ENCODE measurements at regions not wholly inside any gene's neighbourhood (a gene's known extent, or its start where the extent isn't known, plus 50 kb on each side); places are given as distances from the start of the nearest gene placed in this dataset.
"Not testable (repeated sequence)": the region's sequence is repeated elsewhere in the genome, so short reads cannot be mapped to it uniquely, and the experiment has no call there.

GRCh38 chr20:22691369-22692118 lies 107.2 kb upstream of the FOXA2 start:
- DNase-seq, result peak; percentile 73

DNA sequence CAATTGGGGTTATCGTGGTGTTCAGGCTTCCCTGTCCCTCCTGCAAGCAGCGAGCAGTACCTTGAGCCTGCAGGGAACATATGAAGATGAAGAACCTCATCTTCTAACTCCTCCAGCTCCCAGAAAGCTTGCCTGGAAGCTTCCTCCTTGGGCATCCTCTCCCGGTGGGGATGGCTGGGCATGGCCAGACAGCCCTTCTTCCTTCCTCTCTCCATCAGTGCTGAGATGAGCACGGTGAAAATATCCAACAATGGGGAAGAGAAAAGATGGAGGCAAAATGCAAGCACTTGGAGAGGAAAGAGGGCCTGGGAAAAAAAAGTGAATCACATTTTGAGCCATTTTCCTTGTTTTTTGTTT lies 107.7 kb upstream of the FOXA2 start:
- DNase-seq, result no peak

DNA sequence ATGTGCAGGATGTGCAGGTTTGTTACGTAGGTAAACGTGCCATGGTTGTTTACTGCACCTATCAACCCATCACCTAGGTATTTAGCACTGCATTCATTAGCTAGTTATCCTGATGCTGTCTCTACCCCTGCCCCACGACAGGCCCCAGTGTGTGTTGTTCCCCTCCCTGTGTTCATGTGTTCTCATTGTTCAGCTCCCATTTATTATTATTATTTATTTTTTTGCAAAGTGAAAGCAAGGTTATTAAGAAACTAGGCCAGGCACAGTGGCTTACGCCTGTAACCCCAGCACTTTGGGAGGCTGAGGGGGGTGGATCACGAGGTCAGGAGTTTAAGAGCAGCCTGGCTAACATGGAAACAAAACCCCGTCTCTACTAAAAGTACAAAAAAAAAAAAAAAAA lies 108.2 kb upstream of the FOXA2 start:
- not testable (repeated sequence) for DNase-seq

DNA sequence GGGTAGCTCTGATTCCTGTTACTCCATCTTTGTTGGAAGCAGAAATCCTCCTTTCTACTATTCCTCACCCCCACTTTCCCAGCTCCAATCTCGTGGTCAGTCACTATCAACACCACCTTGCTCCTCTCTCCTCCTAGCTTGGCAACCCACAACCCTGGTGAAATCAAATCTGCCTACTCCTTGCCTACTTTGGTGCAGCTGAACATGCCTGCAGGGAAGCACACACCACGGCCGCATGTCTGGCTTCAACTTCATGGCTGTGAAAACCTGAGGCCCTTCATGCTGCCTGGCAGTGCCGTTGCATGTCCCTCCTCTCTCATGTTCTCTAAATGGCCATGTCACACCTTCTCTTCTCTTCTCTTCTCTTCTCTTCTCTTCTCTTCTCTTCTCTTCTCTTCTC lies 112.4 kb upstream of the FOXA2 start:
- no peak for DNase-seq

DNA sequence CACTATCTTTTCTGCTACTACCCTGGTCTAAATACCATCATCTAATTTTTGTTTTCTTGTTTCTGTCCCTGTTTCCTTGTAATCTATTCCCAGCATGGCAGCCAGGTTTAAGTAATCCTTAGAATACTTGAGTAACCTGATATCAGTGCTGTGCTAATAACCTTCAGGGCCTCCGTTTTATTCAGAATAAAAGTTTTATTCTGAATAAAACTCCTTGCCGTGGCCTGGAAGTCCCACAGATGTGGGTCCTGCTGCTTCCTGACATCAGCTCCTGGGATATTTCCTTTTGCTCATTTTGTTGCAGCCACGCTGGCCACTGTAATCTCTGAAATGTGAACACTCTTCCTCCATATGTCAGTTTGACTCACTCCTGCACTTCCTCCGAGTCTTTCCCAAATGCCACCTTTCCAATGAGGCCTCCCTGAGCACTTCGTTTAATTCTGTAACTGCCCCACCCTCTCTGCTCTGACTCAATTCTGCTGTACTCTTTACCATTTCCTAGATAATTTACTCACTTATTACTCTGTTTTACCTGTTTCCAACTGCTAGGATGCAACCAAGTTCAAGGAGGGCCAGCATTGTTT lies 114.0 kb upstream of the FOXA2 start:
- DNase-seq, result no peak

- DNase-seq, result no peak
Observed at GRCh38 chr20:22699396-22699795, 115.0 kb upstream of the FOXA2 start.

DNA sequence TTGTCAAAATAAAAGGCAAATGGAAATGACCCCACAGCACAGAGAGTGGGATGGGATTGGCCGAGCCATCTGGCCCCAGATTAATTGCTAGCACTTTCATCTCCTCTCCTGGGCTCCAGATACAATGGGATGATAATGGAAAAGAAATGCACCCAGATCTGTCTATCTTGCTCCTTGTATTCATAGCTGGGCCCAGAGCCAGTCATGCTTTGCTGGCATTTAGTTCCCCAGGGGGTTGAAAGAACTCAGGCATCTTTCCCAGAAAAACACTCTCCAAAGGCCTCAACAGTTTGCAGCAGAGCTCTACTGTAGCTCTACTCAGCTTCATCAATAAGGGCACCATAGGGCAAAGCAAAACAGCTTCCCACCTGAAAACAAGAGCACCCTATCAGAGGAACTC lies 116.0 kb upstream of the FOXA2 start:
- DNase-seq, result no peak

DNA sequence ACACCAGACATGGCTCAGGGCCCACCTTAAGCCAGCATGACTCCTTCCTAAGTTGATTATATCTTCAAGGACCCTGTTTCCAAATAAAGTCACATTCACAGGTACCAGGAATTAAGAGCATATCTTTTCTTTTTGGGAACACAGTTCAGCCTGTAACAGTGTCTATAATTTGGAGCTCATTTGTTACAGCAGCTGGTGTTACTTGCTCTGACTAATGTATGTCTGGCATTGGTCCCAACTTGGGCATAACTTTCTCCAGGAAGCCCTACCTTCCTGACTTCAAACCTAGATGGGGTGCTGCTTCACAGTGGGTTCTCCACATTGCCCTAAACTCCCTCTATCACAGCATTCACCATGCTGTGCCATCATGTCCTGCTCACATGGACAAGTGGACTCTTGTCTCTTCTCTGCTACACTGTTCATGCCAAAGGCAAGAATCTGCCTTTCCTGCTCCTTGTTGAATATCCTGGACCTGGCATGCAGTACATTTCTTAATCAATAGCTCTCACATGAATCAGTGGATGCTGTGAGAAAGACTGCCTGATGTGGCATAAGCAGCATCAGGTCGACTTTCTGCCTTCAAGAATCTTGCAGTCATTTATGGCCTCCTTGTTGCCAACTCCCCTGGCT lies 117.4 kb upstream of the FOXA2 start:
- no peak for DNase-seq

GRCh38 chr20:22703843-22704242 lies 119.5 kb upstream of the FOXA2 start:
- DNase-seq, result no peak

DNA sequence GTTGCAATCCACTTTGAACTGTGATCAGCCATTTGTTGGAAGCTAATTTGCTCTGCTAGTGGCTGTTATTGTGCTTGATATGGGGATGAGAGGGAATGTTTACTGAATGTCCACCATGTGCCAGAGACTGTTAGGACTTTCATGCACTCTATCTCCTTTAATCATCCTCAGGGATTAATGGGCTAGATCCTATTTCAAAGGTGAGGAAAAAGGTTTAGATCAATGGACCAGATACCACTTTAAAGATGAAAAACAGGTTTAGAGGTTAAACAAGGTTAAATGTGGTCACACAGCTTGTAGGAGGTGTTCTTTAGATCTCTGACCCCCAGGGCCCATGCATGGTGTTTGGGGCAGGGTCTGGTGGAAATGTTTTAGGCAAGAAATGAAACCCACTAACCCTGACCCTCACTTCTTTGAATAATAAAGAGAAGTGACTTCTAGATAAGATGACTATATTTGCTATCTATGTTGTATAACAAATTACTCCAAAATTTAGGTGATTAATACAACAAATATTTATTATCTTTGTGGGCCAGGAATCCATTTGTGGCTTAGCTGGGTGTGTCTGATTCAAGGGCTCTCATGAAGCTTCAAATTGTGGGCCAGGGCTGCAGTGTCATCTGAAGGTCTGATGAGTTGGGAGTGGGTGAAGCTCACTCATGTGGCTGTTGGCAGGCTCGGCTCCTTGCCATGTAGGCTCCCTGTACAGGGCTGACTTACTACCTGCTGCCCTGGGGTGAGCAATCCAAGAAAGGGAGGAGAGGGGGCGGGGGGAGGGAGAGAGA lies 127.8 kb upstream of the FOXA2 start:
- DNase-seq, result no peak

DNA sequence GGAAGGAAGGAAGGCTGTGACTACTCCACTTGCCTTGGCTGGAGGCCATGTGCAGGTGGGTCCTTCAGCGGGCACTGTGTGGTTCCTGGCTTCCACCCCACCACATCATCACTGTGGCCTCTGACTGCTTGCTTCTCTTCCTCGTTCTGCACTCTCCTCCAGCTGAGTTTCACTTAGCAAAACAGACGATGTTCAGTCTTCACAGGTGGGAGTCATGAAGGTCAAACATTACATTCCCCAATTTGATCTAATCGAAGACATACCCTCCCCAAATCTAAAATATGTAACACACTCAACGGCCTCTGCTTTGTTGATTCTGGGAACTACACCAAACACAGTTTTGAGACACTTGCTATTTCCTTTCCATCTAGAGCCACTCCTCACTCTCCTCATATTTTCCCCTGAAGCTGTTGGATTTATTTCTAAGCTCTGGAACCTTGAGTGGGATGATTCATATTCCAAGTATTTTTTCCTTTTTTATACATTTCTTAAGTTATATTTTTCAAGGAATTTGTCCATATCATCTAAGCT lies 132.5 kb upstream of the FOXA2 start:
- no peak for DNase-seq

DNA sequence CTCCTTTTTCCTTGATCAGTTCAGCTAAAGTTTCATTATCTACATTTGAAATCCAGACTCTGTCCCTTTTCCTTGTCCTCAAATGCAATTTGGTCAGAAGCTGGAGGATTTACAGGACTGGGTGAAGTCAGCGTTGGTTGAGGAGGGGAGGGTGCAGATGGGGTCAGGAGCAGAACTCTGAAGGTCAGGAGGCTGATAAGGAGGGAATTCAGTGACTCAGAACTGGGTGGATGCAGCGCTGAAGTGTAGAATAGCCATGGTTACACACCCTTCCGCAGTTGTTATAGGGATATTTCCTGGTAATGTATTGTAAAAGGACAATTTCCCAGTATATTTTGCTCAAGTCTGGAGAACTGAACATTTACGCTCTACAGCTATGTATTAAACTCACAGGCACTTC lies 133.1 kb upstream of the FOXA2 start:
- no peak for DNase-seq

GRCh38 chr20:22719167-22719591 lies 134.8 kb upstream of the FOXA2 start:
- no peak for DNase-seq

GRCh38 chr20:22720206-22720605 lies 135.8 kb upstream of the FOXA2 start:
- no peak for DNase-seq

DNA sequence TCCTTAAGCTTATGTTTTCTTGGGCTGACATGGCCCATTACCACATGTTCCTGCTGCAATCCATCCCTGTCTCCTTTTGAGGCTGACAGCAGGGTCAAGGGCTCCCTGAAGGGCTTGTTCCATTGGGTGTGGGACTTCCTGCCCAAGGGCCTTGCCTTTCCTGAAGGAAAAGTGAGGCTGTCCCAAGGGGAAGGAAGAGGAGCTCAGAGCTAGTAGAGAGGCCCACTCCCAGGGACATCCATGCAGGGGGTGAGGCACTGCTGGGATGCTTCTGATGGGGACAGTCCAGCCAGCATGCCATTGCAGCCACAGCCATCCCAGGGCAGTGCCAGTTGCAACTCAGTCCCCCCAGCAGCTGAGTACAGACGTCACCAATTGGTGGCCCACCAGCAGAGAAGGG lies 138.4 kb upstream of the FOXA2 start:
- no peak for DNase-seq

- no peak for DNase-seq
Observed at GRCh38 chr20:22723659-22724058, 139.3 kb upstream of the FOXA2 start.

DNA sequence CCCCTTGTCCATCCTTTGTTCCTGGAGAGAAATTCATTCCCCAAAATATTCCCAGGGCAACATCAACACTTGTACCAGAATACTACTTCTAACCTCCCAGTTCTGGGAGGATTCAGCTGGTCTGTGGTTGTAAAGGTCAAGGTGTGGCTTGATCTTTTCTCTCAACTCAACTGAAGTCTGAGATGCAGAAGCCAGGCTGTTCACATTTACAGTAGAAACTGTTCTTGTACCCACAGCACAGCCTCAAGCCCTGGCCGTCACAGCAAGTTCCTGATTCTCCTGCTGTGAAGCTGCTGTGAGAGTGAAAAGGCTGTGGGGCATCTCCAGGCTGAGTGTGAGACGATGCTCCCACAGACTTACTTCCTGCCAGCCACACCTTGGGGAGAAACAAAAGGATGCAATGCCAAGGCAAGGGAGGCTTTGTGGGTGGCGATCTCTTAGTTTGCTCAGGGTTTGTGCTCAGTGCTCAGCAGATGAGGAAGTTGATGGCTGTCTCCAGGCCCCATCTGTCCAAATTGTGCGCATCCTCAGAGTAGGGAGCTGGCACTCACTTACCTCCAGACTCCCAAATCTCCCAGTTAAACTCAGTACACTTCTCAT lies 143.9 kb upstream of the FOXA2 start:
- no peak for DNase-seq

DNA sequence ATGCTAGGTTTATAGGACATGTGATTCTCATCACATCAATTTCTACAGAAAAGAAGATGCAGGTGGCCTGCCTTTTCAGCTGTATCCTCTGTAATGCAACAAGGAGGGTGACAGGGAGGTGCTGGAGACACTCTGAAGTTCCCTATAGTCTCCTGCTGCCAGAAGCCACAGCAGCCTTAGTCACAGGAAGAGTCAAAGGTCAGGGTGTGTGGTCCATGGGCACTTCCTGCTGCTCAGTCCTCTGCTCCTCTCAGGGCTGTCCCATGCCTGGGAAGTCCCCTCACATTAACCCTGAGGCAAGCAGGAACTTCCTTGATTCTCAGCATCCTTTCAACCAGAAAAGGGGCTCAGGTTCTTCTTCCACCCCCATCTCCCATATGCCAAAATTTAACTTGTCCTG lies 144.8 kb upstream of the FOXA2 start:
- DNase-seq, result no peak

DNA sequence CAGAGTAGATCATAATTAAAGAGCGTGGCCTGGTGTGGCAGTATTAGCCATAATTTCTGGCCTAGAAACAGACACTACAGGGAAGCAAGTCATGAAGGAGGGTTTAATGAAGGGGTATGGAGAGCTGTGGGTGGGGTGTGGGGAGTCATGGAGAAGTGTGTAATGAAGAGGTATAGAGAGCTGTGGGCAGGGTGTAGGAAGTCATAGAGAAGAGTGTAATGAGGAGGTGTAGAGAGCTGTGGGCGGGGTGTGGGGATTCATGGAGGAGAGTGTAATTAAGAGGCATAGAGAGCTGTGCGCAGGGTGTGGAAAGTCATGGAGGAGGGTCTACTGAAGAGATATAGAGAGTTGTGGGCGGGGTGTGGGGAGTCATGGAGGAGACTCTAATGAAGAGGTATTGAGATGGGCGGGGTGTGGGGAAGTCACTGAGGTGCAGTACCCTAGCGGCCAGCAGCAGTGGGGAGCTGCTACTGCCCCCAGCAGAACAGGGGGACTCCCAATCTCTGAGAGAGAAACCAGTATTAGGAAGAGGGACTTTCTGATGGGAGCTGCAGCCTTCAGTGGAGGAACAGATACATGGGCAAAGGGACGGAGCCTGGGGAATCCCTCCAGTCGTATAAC lies 145.4 kb upstream of the FOXA2 start:
- no peak for DNase-seq

DNA sequence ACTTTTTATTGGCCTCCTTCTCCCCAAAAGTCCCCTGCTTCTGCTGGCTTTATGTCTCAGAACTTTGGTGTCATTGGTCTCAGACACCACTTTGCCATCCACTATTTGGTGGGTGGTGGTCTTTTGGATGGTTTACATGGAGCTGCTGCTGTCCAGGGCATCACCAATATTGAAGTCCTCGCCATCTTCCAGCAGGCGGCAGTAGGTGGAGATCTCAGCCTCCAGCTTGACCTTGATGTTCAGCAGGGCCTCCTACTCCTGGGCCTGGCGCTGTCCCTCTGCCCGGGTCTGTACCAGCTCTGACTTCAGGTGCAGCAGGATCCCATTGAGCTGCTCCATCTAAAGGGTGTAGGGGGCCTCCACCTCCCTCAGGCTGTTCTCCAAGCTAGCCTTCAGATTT lies 148.4 kb upstream of the FOXA2 start:
- no peak for DNase-seq

- DNase-seq, result not testable (repeated sequence)
Observed at GRCh38 chr20:22734946-22735647, 150.7 kb upstream of the FOXA2 start.

DNA sequence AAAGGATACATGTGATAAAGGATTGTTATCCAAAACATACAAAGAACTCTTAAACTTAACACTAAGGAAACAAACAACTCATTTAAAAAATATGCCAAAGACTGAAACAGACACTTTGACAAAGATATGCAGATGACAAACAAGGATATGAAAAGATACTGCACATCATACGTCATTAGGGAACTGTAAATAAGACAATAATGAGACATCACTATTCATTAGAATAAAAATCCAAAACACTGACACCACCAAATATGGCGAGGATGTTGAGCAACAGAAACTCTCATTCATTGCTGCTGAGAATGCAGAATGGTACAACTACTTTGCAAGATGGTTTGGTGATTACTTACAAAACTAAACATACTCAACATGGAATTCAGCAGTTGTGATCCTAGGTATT lies 156.5 kb upstream of the FOXA2 start:
- no peak for DNase-seq
